Adipose tissue (tissue), 3 donors: ENCODE measurements at regions not wholly inside any gene's neighbourhood (a gene's known extent, or its start where the extent isn't known, plus 50 kb on each side); places are given as distances from the start of the nearest gene placed in this dataset.
"Not testable (repeated sequence)": the region's sequence is repeated elsewhere in the genome, so short reads cannot be mapped to it uniquely, and the experiment has no call there.

ENCODE experiments used
- H3K27ac ChIP-seq: one replicate; pipeline ENCODE4 v1.5.1; 2013; ENCODE audit warnings: low read depth, low read length
- WGBS, 3 donors: extraction: QIAGEN DNeasy Blood & Tissue Kit; methylation state at CpG; one replicate each; pipeline ENCODE4 v1.1.7; 2013; 5-methylcytosine and 5-hydroxymethylcytosine counted together
- donor health status: healthy with polysubstance abuse.
- donor health status: Bipolar disorder and iron deficiency.
- donor health status: healthy.

DNA sequence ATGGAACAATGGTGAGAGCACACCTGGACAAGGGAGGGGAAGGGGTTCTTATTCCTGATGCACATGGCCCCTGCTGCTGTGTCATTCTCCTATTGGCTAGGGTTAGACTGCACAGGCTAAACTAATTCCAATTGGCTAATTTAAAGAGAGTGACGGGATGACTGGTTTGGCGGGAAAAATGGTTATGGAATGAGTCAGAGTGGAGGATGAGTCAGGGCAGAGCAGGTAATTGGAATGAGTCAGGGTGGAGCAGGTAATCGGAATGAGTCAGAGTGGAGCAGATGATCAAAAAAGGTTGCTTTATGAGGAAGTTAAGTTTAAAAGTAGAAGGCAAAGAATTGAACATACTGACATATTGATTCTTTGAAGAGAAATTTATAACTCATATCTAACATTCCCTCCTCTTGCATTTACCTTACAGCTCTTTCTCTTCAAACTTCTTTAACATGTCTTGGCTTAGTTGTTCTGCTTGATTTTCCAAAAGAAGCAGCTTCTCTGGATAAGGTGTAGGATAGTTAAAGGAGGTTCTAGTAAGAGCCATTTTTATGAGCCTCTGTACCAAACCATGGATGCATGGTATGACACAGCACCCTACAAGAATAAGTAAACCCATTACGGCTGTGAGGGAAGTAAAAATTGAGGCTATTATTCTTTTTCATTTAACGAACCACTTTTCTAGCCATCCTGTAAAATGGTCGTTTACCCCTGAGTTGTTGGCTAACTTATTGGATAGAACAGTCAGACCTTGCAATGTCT lies 107.8 kb downstream of the TMEM167A start:
- H3K27ac ChIP-seq: not testable (repeated sequence)

GRCh38 chr5:82967072-82967471 lies 110.1 kb downstream of the TMEM167A start:
- no peak overlapping the region for H3K27ac ChIP-seq

More for the DNA sequence above, 107.8 kb downstream of the TMEM167A start:
- 83 to 91% (median 88%) methylated on average over 6 of the region's 6 CpGs for WGBS, 3 donors

DNA sequence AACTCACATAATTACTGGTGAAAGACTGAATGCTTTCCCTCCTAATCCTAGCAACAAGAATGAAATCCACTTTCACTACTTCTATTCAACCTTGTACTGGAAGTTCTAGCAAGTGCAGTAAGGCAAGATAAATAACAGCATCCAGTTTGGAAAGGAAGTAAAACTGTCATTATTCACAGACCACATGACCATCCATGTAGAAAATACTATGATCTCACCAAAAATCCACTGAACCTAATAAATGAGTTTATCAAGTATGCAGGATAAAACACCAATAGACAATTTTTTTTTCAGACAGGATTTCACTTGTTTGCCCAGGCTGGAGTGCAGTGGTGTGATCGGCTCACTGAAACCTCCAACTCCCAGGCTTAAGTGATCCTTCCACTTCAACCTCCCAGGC lies 117.7 kb downstream of the TMEM167A start:
- H3K27ac ChIP-seq: no peak overlapping the region
- 92 to 100% (median 100%) methylated on average over 1 of the region's 1 CpG for WGBS, 3 donors

DNA sequence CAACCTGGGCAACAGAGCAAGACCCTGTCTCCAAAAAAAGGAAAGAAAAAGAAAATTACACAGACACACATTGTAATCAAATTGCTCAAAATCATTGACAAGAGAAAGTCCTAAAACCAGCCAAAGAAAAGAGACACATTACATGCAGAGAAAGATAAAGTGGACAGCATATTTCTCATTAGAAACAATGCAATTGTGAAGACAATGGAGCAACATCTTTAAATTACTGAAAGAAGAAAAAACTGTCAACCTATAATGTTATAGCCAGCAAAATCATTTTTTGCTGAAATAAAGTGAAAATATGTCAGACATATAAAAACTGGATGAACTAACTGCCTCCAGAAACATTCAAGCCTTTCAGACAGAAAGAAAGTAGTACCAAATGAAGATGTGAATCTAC lies 120.6 kb downstream of the TMEM167A start:
- no peak overlapping the region for H3K27ac ChIP-seq

DNA sequence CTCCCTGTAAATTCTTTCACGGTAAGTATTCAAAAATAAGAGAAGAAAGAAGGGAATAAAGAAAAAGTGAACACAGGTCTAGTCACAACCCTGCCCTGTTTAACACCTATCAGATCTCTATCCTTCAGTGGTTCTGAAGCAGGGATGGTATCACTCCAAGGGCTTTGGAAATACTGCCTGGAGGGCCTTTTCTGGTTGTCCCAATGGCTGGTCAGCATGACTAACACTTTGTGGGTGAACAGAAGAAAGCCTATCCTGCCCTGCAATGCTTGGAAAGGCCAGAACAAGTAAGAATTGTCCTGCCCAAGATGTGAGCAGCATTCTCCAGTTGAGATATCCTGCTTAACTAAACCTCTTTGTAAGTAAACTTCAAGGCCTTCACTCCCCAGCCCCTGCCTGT lies 124.9 kb downstream of the TMEM167A start:
- H3K27ac ChIP-seq: no peak overlapping the region
- WGBS, 3 donors: 92 to 96% (median 94%) methylated on average over 1 of the region's 1 CpG

DNA sequence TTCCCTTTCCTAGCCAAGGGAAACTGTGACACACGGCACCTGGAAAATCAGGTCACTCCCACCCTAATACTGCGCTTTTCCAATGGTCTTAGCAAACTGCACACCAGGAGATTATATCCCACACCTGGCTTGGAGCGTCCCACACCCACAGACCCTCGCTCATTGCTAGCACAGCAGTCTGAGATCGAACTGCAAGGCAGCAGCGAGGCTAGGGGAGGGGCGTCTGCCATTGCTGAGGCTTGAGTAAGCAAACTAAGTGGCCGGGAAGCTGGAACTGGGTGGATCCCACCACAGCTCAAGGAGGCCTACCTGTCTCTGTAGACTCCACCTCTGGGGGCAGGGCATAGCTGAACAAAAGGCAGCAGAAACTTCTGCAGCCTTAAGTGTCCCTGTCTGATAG lies 132.9 kb downstream of the TMEM167A start:
- 94 to 98% (median 95%) methylated on average over 8 of the region's 8 CpGs for WGBS, 3 donors
- not testable (repeated sequence) for H3K27ac ChIP-seq

GRCh38 chr5:82942083-82942881 lies 134.9 kb downstream of the TMEM167A start:
- no peak overlapping the region for H3K27ac ChIP-seq
- 34 to 49% (median 37%) methylated on average over 1 of the region's 1 CpG for WGBS, 3 donors

DNA sequence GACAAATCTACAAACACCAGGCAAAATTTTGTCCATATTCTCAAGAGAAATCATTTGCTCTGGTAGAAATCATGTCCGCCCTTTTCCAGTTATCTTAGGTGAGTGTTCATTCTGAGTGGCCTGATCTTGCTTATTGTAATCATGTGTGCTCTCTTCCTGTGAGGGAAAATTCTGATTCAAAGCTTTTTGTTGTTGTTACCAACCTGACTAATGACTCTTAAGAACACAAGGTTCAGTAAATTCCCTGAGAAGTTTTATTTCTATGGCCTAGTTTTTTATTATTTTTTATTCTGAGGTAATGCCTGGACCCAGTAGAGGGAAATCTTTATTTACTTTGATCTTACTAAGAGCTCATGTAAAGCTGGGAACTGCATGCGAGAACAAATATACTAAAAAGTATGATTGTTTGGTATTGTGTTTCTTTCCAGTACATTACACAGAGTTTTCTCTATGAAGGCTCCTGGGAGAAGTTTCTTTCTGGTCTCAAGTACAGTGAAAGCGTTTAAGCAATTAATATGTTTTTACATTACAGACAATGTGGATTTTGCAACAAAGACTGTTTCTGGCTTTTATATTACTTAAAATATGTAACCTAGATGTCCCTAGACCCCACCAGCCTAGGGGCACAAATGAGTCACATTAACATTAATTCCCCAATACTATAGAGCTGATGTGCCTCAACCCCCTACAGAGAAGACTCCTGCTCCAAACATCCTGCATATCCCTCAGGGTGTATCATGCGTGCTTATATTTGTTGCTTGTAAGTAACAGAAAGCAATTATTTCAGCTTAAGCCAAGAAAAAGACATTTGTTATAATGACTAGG lies 138.1 kb downstream of the TMEM167A start:
- 65 to 76% (median 67%) methylated on average over 4 of the region's 4 CpGs for WGBS, 3 donors

DNA sequence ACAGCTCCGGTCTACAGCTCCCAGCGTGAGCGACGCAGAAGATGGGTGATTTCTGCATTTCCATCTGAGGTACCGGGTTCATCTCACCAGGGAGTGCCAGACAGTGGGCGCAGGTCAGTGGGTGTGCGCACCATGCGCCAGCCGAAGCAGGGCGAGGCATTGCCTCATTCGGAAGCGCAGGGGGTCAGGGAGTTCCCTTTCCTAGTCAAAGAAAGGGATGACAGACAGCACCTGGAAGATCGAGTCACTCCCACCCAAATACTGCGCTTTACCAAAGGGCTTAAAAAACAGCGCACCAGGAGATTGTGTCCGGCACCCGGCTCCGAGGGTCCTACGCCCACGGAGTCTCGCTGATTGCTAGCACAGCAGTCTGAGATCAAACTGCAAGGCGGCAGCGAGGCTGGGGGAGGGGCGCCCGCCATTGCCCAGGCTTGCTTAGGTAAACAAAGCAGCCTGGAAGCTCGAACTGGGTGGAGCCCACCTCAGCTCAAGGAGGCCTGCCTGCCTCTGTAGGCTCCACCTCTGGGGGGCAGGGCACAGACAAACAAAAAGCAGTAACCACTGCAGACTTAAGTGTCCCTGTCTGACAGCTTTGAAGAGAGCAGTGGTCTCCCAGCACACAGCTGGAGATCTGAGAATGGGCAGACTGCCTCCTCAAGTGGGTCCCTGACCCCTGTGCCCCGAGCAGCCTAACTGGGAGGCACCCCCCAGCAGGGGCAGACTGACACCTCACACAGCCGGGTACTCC lies 144.5 kb downstream of the TMEM167A start:
- H3K27ac ChIP-seq: not testable (repeated sequence)
- 77 to 87% (median 86%) methylated on average over 22 to 26 of the region's 28 CpGs for WGBS, 3 donors

More for the DNA sequence above, 138.1 kb downstream of the TMEM167A start:
- no peak overlapping the region for H3K27ac ChIP-seq

DNA sequence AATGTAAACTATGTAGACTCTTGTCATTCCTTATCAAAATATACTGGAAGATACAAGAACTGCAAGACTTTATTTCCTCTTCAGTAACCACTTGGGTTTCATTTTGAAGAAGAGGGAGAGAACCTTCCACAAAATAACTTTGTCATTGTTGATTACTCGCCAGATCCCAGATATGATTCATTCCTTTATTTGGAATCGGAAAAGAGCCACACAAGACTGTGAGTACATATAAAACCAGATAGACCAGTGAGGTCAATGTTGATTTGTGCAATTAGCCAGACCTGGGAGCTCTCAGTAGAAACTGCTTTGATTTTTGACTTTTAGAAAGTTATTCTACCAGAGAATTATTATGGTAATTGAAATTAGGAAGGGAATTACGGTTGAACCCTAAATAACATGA lies 146.1 kb downstream of the TMEM167A start:
- WGBS, 3 donors: 60 to 62% (median 61%) methylated on average over 3 of the region's 3 CpGs

GRCh38 chr5:82925061-82925411 lies 152.2 kb downstream of the TMEM167A start:
- 43 to 64% (median 52%) methylated on average over 3 of the region's 3 CpGs for WGBS, 3 donors
- H3K27ac ChIP-seq: no peak overlapping the region

More for the DNA sequence above, 146.1 kb downstream of the TMEM167A start:
- no peak overlapping the region for H3K27ac ChIP-seq

DNA sequence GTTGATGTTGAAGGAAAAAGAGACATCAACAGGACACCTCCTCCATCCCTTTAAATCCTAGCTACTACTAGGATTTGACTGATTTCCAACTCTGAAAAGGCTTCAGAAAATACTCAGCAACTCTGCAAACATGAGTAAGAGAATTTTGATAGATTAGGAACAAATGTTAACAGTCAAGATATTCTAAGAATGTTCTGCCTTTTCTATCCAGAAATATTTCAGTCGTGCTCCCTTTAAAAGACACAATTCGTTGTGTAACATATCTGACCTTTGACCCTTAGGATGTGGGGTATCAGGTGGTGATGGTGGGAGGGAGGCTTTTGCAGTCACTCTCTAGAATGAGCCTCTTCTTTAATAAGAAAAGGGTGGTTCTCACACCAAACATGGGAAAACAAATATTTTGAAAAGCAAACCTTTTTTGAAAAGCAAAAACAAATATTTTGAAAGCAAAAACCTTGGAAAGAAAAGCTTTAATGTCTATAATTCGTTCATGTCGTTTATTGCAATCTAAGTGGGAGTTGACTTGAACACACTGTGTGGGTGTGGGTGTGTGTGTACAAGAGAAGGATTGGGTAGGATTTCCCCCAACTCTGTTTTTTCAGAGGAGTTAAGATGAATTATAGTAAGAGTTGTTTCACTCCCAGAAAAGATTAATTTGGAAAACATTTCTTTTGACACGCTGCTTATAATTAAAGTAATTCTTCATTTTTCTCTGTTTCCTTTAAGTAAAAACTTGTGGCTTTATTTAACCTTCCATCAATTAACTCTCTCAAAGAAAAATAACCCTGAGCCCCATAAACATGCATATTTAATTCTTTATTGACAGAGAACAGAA lies 152.8 kb downstream of the TMEM167A start:
- 28 to 50% (median 38%) methylated on average over 5 of the region's 5 CpGs for WGBS, 3 donors
- H3K27ac ChIP-seq: no peak overlapping the region

DNA sequence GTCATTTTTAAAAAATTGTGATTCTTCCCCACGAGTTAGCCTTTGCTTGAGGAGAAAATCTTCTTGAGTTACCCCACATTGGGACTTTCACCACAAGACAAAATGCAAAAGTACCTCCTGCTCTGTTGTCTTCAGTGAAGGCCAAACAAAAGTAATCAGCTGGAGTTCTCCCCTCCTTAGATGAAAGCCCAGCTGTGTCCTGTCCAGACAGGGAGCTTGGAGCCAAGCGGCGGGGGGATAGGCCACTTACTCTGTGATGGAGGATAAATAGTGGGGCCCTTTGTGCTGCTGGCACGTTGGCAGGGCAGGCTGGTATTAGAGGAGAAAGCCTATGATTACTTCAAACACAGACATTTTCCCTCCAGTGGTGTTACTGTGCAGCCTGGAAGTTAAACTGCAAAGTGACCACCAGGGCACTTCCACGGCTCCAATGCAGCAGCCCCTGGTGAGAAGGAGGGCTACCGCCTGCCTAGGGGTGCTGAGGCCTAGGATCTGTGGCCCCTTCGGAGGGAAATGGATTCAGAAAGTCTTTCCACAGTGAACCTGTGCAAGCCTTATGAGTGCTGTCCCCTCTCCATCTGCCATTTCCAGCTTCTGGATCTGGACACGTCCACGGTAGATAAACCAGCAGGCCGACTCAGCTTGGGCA lies 155.0 kb downstream of the TMEM167A start:
- 78 to 90% (median 88%) methylated on average over 10 of the region's 10 CpGs for WGBS, 3 donors
- H3K27ac ChIP-seq: no peak overlapping the region

DNA sequence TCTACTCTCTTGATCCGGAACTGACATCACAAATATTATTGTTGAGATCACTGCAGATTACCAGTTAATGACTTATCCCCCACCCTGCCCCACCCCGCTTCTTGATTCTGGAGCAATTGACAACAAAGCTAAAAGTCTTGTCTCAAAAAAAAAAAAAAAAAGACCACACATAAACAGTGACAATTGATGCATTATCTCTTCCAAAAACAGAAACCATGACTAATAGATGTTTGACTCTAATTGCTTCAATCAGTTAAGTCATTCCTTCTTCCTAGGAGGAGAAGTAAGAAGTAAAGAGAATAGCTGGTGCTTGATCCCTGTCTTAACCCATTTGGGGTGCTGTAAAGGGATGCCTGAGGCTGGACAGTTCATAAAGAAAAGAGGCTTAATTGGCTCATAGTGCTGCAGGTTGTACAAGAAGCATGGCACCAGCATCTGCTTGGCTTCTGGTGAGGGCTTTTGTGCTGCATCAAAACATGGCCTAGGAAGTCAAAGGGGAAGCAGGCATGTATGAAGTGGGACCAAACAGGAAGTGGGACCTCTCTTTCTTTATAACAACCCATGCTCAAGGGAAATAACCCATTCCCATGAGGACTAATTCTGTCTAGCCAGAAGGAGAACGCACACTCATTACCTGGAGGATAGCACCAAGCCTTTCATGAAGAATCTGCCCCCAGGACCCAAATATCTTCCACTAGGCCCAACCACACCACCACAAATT lies 158.7 kb downstream of the TMEM167A start:
- 85 to 93% (median 90%) methylated on average over 3 of the region's 3 CpGs for WGBS, 3 donors
- H3K27ac ChIP-seq: no peak overlapping the region

GRCh38 chr5:82917584-82917983 lies 159.6 kb downstream of the TMEM167A start:
- WGBS, 3 donors: 71 to 89% (median 72%) methylated on average over 4 of the region's 4 CpGs
- H3K27ac ChIP-seq: no peak overlapping the region

DNA sequence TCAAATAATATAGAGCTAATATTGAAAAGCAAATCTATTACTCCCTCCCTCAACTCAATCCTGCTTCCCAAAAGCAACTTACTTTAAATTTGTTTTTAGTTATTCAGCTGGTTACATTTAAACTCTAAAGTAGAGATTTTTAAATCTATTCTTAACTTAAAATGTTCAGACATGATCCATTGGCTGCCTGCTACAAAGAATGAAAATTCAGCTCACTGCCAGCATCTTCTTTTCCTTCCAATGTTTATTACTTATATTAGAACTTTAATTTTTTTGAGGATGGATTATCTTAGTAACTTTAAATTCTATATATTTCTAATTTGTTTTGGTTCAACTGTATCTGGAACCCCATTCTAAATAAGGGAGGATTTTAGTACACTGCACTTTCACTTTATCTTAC lies 163.2 kb downstream of the TMEM167A start:
- no peak overlapping the region for H3K27ac ChIP-seq

- H3K27ac ChIP-seq: no peak overlapping the region
- WGBS, 3 donors: 77 to 90% (median 88%) methylated on average over 5 of the region's 5 CpGs
Measured at GRCh38 chr5:82912462-82912861, 164.7 kb downstream of the TMEM167A start.
